PC-9 (cell line): ENCODE measurements at regions not wholly inside any gene's neighbourhood (a gene's known extent, or its start where the extent isn't known, plus 50 kb on each side); places are given as distances from the start of the nearest gene placed in this dataset.

Source experiments
- CTCF ChIP-seq: fragments of 200-600 bp; sonication (generic); conservative IDR thresholded peaks from 2 replicates; pipeline ENCODE4 v1.6.1; 2017; ENCODE audit warnings: mixed run types, antibody characterized with exemption, mild to moderate bottlenecking, moderate library complexity
- EZH2 ChIP-seq: fragments of 200-600 bp; sonication (generic); IDR thresholded peaks from 2 replicates; pipeline ENCODE4 v1.8.0; 2017; ENCODE audit warnings: antibody characterized with exemption, low read depth

GRCh38 chr3:87120236-87120635 is 106.9 kb upstream of the CHMP2B start:
- no peak for TF ChIP-seq CTCF
- no peak for TF ChIP-seq EZH2
